Inflammatory macrophage (primary cell): ENCODE measurements at regions not wholly inside any gene's neighbourhood (a gene's known extent, or its start where the extent isn't known, plus 50 kb on each side); places are given as distances from the start of the nearest gene placed in this dataset.

Source experiments
- DNase-seq, 2 donors: peaks; one replicate each; pipeline ENCODE4 v3.0.0-alpha.2; 2020 to 2022

GRCh38 chr13:76414320-76414719 lies 471.9 kb downstream of the KCTD12 start:
- DNase-seq: no peak

- DNase-seq: no peak
Observed at GRCh38 chr13:76406243-76406642, 480.0 kb downstream of the KCTD12 start.

GRCh38 chr13:76398425-76398824 lies 487.8 kb downstream of the KCTD12 start:
- DNase-seq: no peak

GRCh38 chr13:76397413-76397812 lies 488.8 kb downstream of the KCTD12 start:
- DNase-seq: no peak

GRCh38 chr13:76389321-76389720 lies 496.9 kb downstream of the KCTD12 start:
- no peak for DNase-seq

GRCh38 chr13:76387566-76387965 lies 498.6 kb downstream of the KCTD12 start:
- peak; percentile 31 to 46 for DNase-seq

- DNase-seq: no peak
Observed at GRCh38 chr13:76386321-76386720, 499.9 kb downstream of the KCTD12 start.

- DNase-seq: no peak
Observed at GRCh38 chr13:76385586-76385985, 500.6 kb downstream of the KCTD12 start.

- peak in 1 of 2 donors; percentile 5 for DNase-seq
Observed at GRCh38 chr13:76383676-76384461, 502.3 kb downstream of the KCTD12 start.

GRCh38 chr13:76380446-76381065 lies 505.6 kb downstream of the KCTD12 start:
- no peak for DNase-seq

GRCh38 chr13:76379341-76380105 lies 506.7 kb downstream of the KCTD12 start:
- DNase-seq: no peak

- peak in 1 of 2 donors; percentile 12 for DNase-seq
Observed at GRCh38 chr13:76378767-76379166, 507.4 kb downstream of the KCTD12 start.

GRCh38 chr13:76363682-76364289 lies 522.4 kb downstream of the KCTD12 start:
- DNase-seq: no peak

GRCh38 chr13:76361868-76362267 lies 524.3 kb downstream of the KCTD12 start:
- no peak for DNase-seq

- no peak for DNase-seq
Observed at GRCh38 chr13:76351541-76352229, 534.5 kb downstream of the KCTD12 start.

GRCh38 chr13:76350399-76350798 lies 535.8 kb downstream of the KCTD12 start:
- no peak for DNase-seq

GRCh38 chr13:76349700-76350099 lies 536.5 kb downstream of the KCTD12 start:
- DNase-seq: no peak

GRCh38 chr13:76339649-76340048 lies 546.6 kb downstream of the KCTD12 start:
- DNase-seq: no peak

GRCh38 chr13:76338003-76338402 lies 548.2 kb downstream of the KCTD12 start:
- no peak for DNase-seq

- no peak for DNase-seq
Observed at GRCh38 chr13:76336889-76337844, 549.0 kb downstream of the KCTD12 start.

GRCh38 chr13:76335463-76335862 lies 550.7 kb downstream of the KCTD12 start:
- DNase-seq: no peak
